PFSK-1 (cell line): ENCODE measurements at regions not wholly inside any gene's neighbourhood (a gene's known extent, or its start where the extent isn't known, plus 50 kb on each side); places are given as distances from the start of the nearest gene placed in this dataset.

Experiments
- POLR2AphosphoS5 ChIP-seq: IDR thresholded peaks from 2 replicates; pipeline ENCODE4 v1.6.1; 2012; ENCODE audit warnings: low read depth, mild to moderate bottlenecking, control low read depth, low read length, moderate library complexity
- REST ChIP-seq, 2 experiments: IDR thresholded peaks; 2 replicates each; pipeline versions ENCODE4 v1.6.1 to v1.8.0; 2011 to 2012; ENCODE audit warnings: low read depth in 2 of 2, low read length in 2 of 2, control low read depth in 1 of 2, inconsistent platforms in 1 of 2, mild to moderate bottlenecking in 1 of 2, moderate library complexity in 1 of 2; ENCODE audit not compliant: insufficient read depth in 1 of 2
- SIN3A ChIP-seq: IDR thresholded peaks from 2 replicates; pipeline ENCODE4 v1.6.1; 2012; ENCODE audit warnings: mild to moderate bottlenecking, low read length, moderate library complexity, borderline replicate concordance; ENCODE audit not compliant: insufficient read depth
- TAF1 ChIP-seq: IDR thresholded peaks from 2 replicates; pipeline ENCODE4 v1.6.1; 2012; ENCODE audit warnings: low read length, control low read depth, borderline replicate concordance; ENCODE audit not compliant: insufficient read depth

- TF ChIP-seq POLR2AphosphoS5: no peak
- no peak for TF ChIP-seq SIN3A
- no peak for TF ChIP-seq REST (IDR thresholded peaks at IDR 0.05; ENCODE audit: insufficient read depth in 1 of 2, low read depth in 2 of 2, low read length in 2 of 2)
- no peak for TF ChIP-seq TAF1
Measured at GRCh38 chr1:221363039-221363438, 378.9 kb downstream of the DUSP10 start.
